DOHH2 (cell line): ENCODE measurements at regions not wholly inside any gene's neighbourhood (a gene's known extent, or its start where the extent isn't known, plus 50 kb on each side); places are given as distances from the start of the nearest gene placed in this dataset.

Source experiments
- H3F3A ChIP-seq: fragments of 200-600 bp; sonication (generic), shearing (Covaris generic); 2 replicates; pipeline ENCODE4 v1.6.0; 2016; ENCODE audit warnings: antibody characterized with exemption, mild to moderate bottlenecking; ENCODE audit not compliant: control insufficient read depth, insufficient read depth
- H3K27ac ChIP-seq: fragments of 200-600 bp; sonication (generic); 2 replicates; pipeline ENCODE4 v1.5.1; 2014; ENCODE audit warnings: low read depth, mild to moderate bottlenecking, low read length, moderate library complexity
- H3K27me3 ChIP-seq: fragments of 200-600 bp; sonication (generic); 2 replicates; pipeline ENCODE4 v1.6.1; 2014; ENCODE audit warnings: mild to moderate bottlenecking, low read length, mixed read lengths; ENCODE audit not compliant: control insufficient read depth
- H3K36me3 ChIP-seq: fragments of 200-600 bp; sonication (generic); 2 replicates; pipeline ENCODE4 v1.6.1; 2014; ENCODE audit warnings: mild to moderate bottlenecking, low read length, moderate library complexity, mixed read lengths; ENCODE audit not compliant: control insufficient read depth
- H3K4me1 ChIP-seq: fragments of 200-600 bp; sonication (generic); 2 replicates; pipeline ENCODE4 v1.6.1; 2014; ENCODE audit warnings: mild to moderate bottlenecking, low read length, mixed read lengths; ENCODE audit not compliant: control insufficient read depth
- H3K4me2 ChIP-seq: fragments of 200-600 bp; sonication (generic); 2 replicates; pipeline ENCODE4 v1.6.0; 2014; ENCODE audit warnings: mild to moderate bottlenecking, low read length, moderate library complexity
- H3K4me3 ChIP-seq: fragments of 200-600 bp; sonication (generic); 2 replicates; pipeline ENCODE4 v1.5.1; 2014; ENCODE audit warnings: mild to moderate bottlenecking, low read length, mixed read lengths
- H3K79me2 ChIP-seq: fragments of 200-600 bp; sonication (generic); 2 replicates; pipeline ENCODE4 v1.6.1; 2014; ENCODE audit warnings: mild to moderate bottlenecking, low read length, mixed read lengths; ENCODE audit not compliant: control insufficient read depth
- H3K9me2 ChIP-seq: fragments of 200-600 bp; sonication (generic); replicated peaks from 2 replicates; pipeline ENCODE4 v1.6.1; 2014; ENCODE audit warnings: mild to moderate bottlenecking, low read length, mixed read lengths; ENCODE audit not compliant: control insufficient read depth
- H3K9me3 ChIP-seq: fragments of 200-600 bp; sonication (generic); 2 replicates; pipeline ENCODE4 v1.6.1; 2014; ENCODE audit warnings: antibody characterized with exemption, low read length, mixed read lengths; ENCODE audit not compliant: control insufficient read depth, insufficient read depth
- H4K20me1 ChIP-seq: fragments of 200-600 bp; sonication (generic); 2 replicates; pipeline ENCODE4 v1.6.0; 2014; ENCODE audit warnings: low read depth, mild to moderate bottlenecking, antibody characterized with exemption, low read length, moderate library complexity; ENCODE audit not compliant: control insufficient read depth, insufficient read depth
- CTCF ChIP-seq: fragments of 200-600 bp; sonication (generic); IDR thresholded peaks from one replicate; pipeline ENCODE4 v1.5.1; 2014; ENCODE audit warnings: antibody characterized with exemption, mild to moderate bottlenecking, low read depth, low read length; ENCODE audit not compliant: poor library complexity, severe bottlenecking
- EZH2phosphoT487 ChIP-seq: fragments of 200-600 bp; sonication (generic); IDR thresholded peaks from 2 replicates; pipeline ENCODE4 v1.6.1; 2017; ENCODE audit warnings: borderline replicate concordance, mild to moderate bottlenecking, antibody characterized with exemption, low read length, moderate library complexity, mixed read lengths

DNA sequence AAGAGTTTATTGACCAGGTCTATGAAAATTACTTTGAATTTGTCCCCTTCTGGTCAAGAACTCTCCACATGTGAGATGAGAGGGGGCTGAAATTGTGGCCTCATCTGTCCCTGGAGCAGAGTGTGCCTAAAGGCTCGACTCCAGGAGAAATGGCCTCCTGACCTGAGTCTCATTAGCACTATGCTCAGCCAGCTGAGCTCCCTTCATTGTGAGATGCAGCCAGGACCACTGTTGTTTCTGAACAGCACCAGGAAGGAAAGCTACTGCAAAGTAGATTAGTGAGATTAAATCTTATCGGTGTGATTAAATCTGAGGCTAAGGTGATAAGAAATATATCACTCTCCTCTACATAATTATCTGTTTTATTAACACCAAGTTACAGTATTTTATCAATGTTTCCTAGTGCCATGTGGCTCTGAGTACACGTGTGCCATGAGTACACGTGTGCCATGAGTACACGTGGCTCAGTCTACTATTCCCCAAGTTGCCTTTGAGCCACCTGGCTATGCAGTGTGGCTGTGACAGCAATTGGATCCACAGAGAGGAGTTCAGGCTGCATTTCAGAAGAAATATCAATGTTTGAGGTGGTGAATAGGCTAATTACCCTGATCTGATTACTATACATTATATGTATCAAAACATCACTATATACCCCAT is 126.9 kb downstream of the IPMK start:
- no peaks in the 10 kb centered on the region for H3K79me2 ChIP-seq
- H3K4me2 ChIP-seq: no peak overlapping the region

DNA sequence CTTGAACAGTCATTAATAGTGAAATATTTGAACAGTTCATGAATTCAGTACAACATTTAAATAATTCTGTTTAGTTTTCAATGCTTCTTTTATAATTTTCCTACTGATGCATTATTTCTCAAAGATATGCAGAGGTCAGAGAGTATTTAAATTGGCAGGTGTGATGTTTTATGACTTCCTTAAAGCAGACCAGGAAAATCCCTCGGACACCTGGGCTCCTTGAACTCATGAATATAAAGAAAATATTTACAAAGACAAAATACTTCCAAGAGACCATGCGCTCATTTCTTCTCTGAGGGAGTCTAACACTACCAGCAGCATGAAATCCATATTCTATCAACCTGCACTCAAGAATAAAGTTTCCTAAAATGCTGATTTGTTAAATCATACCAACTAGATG is 127.6 kb downstream of the IPMK start:
- TF ChIP-seq CTCF: no peak
- TF ChIP-seq EZH2phosphoT487: no peak
- H3K27ac ChIP-seq: no peak overlapping the region
- H3K9me3 ChIP-seq: no peaks in the 10 kb centered on the region
- H3K79me2 ChIP-seq: no peaks in the 10 kb centered on the region
- no peaks in the 10 kb centered on the region for H3K9me2 ChIP-seq
- H3K4me2 ChIP-seq: no peak overlapping the region
- H4K20me1 ChIP-seq: no peaks in the 10 kb centered on the region
- no peaks in the 10 kb centered on the region for H3K27me3 ChIP-seq
- H3K36me3 ChIP-seq: no peaks in the 10 kb centered on the region
- no peak overlapping the region for H3K4me3 ChIP-seq
- no peaks in the 10 kb centered on the region for H3K4me1 ChIP-seq
- no peaks in the 10 kb centered on the region for H3F3A ChIP-seq

More for the DNA sequence above, 126.9 kb downstream of the IPMK start:
- H3K27me3 ChIP-seq: no peaks in the 10 kb centered on the region
- no peaks in the 10 kb centered on the region for H3K9me3 ChIP-seq
- H3K4me3 ChIP-seq: no peak overlapping the region
- no peaks in the 10 kb centered on the region for H4K20me1 ChIP-seq
- no peaks in the 10 kb centered on the region for H3F3A ChIP-seq
- TF ChIP-seq EZH2phosphoT487 (no peak), CTCF (no peak)
- H3K27ac ChIP-seq: no peak overlapping the region
- no peaks in the 10 kb centered on the region for H3K36me3 ChIP-seq
- H3K4me1 ChIP-seq: no peaks in the 10 kb centered on the region
- H3K9me2 ChIP-seq: no peaks in the 10 kb centered on the region

DNA sequence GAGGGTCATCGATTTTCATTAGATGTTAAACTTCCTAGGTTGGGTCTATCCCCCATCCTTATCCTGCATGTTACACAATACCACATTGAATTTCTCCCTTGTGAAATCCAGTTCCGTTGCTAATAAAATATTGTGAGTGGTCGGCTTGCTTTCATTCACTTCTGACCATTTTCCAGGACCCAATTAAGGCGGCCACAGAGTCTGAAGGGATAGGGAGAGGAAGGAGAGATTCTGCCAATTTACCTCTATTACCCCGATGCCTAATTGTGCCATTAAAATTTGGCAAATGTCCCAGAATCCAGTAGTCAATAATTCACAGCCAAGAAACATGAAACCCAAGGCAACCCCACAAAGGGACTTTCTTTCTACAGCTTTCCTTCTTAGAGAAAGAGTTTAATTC is 129.9 kb downstream of the IPMK start:
- TF ChIP-seq CTCF (no peak), EZH2phosphoT487 (no peak)
- H3K9me2 ChIP-seq: no peaks in the 10 kb centered on the region
- no peaks in the 10 kb centered on the region for H3F3A ChIP-seq
- no peaks in the 10 kb centered on the region for H3K4me1 ChIP-seq
- H3K4me3 ChIP-seq: no peak overlapping the region
- no peaks in the 10 kb centered on the region for H3K9me3 ChIP-seq
- H3K27me3 ChIP-seq: no peaks in the 10 kb centered on the region
- no peaks in the 10 kb centered on the region for H3K36me3 ChIP-seq
- H4K20me1 ChIP-seq: no peaks in the 10 kb centered on the region
- no peak overlapping the region for H3K4me2 ChIP-seq
- no peak overlapping the region for H3K27ac ChIP-seq
- H3K79me2 ChIP-seq: no peaks in the 10 kb centered on the region
